ENCODE measurements at regions not wholly inside any gene's neighbourhood (a gene's known extent, or its start where the extent isn't known, plus 50 kb on each side); places are given as distances from the start of the nearest gene placed in this dataset.
A peak's percentile ranks its signal among the peaks of the same experiment; 100 is the strongest.
"Not testable (repeated sequence)": the region's sequence is repeated elsewhere in the genome, so short reads cannot be mapped to it uniquely, and the experiment has no call there.

GRCh38 chr21:6138244-6139136 is 4382.9 kb upstream of the TPTE start:
- DNase-seq, result not testable (repeated sequence)

GRCh38 chr21:6139331-6139730 is 4382.1 kb upstream of the TPTE start:
- not testable (repeated sequence) for DNase-seq

DNA sequence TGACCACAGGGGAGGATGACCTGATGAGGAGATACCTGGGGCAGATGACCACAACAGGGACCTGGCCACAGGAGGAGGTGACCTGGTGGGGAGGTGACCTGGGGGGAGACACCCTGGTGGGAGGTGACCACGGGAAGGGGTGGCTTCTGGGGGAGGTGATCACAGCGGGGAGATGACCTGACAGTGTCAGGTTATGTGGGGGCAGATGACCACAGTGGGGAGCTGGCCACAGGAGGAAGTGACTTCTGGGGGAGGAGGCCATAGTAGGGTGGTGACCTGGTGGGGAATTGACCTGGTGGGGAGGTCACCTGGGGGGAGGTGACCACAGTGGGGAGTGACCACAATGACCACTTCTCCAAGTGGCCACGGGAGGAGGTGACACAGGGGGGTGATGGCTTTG is 4381.5 kb upstream of the TPTE start:
- not testable (repeated sequence) for DNase-seq

DNA sequence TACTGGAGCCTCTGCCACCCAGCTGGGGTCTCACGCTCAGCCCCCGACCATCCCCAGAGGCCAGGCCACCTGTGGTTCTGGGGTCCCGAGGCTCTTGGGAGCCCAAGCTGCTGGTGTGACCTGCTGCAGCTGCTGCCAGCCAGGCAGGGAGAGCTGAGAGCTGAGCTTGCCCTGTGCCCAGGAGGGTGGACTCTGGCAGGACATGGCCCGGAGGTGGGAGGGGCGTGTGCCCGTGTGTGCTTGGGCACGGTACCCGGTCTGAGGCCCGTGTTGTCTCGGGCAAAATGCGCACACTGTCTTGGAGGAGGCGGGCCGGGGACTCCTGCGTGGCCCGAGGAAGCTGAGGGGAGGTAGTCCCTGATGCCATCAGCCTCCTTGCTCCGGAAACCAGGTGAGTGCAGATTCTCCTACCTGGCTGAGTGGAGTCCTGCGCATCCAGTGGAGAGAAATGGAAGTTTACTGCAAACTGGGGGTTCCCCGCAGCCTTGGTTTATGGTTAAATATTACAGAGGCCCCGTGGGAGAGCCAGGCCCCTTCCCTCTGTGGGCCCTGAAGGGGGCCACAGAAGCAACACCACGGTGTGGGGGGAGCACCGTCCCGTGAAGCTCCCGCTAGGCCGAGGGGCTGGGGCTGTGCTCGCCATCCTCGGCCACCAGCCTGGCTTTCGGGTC is 4380.8 kb upstream of the TPTE start:
- not testable (repeated sequence) for DNase-seq

GRCh38 chr21:6141138-6141474 is 4380.3 kb upstream of the TPTE start:
- DNase-seq, result not testable (repeated sequence)

GRCh38 chr21:6153154-6153553 is 4368.2 kb upstream of the TPTE start:
- DNase-seq, result not testable (repeated sequence)

- DNase-seq, result not testable (repeated sequence)
Measured at GRCh38 chr21:6154524-6155320, 4366.7 kb upstream of the TPTE start.

DNA sequence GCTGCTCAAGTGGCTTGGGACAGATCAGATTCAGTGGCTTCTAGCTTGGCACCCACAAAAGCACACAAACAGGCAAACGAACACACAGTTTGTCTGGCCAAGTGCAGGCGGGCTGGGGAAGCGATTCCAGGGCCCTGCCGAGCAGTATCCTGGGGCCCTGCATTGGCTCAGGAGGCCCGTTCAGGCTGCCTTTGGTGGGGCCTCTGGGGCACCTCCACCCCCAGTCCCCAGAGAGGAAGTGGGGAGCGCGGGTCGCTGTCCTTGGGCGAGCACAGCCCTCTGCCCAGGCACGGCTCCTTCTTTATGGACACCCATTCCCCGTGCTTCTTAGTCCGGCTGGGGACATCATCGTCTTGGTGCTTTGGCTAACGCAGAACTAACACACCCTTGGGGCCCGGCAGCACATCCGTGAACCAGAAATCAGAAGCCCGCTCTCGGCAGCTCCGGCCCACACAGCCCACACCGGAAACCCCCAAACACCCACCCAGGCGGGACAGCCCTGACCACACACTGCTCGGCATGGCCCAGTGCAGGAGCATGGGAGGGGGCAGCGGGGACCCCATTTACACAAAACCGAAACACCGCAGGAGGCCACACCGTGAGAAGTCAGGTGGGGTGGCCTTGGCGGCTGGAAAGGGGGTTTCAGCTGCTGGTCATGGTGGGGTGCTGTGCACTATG is 4364.5 kb upstream of the TPTE start:
- not testable (repeated sequence) for DNase-seq

GRCh38 chr21:6157515-6157914 is 4363.9 kb upstream of the TPTE start:
- not testable (repeated sequence) for DNase-seq

DNA sequence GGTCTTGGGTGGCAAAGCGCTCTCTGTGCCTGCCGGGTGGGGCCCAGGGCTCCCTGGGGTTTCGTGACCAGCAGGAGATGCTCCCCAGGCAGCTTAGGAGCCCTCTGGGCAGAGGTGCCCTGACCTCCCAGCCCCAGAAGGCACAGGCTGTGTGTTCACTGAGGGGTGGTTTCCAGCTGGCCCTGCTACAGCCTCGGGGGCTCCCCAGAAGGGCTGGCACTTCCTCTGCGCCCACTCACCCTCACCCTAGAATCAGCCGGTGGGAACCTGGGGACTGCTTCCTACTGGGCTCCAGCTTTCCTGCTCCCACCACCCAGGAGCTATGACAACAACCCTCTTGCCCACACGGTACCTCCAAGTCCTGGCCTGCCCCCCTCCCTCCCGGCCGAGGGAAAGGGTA is 4363.2 kb upstream of the TPTE start:
- peak; percentile 15 for DNase-seq
